ENCODE measurements at regions not wholly inside any gene's neighbourhood (a gene's known extent, or its start where the extent isn't known, plus 50 kb on each side); places are given as distances from the start of the nearest gene placed in this dataset.

DNA sequence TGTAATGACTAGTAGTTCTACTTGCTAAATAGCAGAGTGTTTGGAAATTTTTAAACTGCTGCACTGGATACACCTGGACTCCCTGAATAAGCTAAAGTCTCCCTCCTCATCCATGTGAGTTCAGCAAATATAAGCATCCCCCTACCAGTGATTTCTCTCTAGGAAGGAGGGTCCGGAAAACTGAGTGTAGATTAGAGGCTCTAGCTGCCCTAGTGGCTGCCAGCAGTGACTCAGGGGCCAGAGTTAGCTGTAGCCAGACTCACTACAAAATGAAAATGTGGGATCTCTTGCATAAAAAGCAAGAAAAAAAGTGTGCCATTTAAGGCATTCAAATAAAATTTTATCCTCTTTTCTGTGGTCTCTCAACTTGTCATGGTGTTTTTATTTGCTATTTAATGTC lies 485.0 kb upstream of the ATP11B start:
- TF ChIP-seq, protein P1, sequence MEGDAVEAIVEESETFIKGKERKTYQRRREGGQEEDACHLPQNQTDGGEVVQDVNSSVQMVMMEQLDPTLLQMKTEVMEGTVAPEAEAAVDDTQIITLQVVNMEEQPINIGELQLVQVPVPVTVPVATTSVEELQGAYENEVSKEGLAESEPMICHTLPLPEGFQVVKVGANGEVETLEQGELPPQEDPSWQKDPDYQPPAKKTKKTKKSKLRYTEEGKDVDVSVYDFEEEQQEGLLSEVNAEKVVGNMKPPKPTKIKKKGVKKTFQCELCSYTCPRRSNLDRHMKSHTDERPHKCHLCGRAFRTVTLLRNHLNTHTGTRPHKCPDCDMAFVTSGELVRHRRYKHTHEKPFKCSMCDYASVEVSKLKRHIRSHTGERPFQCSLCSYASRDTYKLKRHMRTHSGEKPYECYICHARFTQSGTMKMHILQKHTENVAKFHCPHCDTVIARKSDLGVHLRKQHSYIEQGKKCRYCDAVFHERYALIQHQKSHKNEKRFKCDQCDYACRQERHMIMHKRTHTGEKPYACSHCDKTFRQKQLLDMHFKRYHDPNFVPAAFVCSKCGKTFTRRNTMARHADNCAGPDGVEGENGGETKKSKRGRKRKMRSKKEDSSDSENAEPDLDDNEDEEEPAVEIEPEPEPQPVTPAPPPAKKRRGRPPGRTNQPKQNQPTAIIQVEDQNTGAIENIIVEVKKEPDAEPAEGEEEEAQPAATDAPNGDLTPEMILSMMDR (conservative IDR thresholded peaks at IDR 0.05): no peak
- no peak for TF ChIP-seq ZFX (IDR thresholded peaks at IDR 0.05)

Measured in C4-2B (cell line).